ENCODE measurements at regions not wholly inside any gene's neighbourhood (a gene's known extent, or its start where the extent isn't known, plus 50 kb on each side); places are given as distances from the start of the nearest gene placed in this dataset.

DNA sequence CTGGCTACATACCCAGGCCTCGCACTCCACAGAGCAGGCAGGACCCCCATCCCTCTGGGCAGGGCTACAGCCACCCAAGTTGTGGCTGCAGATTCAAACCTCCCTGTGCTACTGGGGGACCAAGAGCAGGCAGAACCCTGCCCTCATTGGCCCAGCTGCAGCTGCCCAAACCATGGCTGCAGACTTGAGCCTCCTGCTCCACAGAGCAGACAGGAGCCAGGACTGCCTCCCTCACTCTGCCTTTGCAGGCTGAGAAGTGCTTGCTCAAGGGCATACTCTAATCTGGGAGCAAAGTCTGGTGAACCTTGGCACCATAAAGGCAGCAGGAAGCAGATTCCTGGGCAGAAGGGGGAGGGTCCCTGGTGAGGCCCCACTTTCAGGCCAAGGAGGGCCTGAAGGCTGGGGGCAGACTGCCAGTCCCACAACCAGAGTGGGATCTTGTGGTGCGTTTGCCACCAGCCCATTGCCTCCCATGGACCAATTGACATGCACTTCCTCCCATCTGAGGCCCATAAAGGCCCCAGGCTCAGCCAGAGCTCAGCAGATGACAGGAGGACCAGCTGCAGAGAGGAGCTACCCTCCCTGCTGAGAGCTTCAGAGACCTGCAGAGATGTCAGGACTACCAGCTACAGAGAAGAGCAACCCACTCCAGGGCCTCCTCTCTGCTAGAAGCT lies 64.2 kb upstream of the EPHA6 start:
- no peaks in the 10 kb centered on the region for H3K27me3 ChIP-seq (ENCODE audit: control insufficient read depth in 2 of 2, insufficient read depth in 2 of 2, low read length in 2 of 2)
- no peaks in the 10 kb centered on the region for H4K20me1 ChIP-seq (replicated peaks; ENCODE audit: control insufficient read depth, insufficient read depth, low read length)
- WGBS (ENCODE audit: insufficient coverage, low coverage, missing lambda C conversion rate), result 0% methylated on average over 2 of the region's 2 CpGs
- no peak overlapping the region for H3K4me3 ChIP-seq
- TF ChIP-seq, protein P1, sequence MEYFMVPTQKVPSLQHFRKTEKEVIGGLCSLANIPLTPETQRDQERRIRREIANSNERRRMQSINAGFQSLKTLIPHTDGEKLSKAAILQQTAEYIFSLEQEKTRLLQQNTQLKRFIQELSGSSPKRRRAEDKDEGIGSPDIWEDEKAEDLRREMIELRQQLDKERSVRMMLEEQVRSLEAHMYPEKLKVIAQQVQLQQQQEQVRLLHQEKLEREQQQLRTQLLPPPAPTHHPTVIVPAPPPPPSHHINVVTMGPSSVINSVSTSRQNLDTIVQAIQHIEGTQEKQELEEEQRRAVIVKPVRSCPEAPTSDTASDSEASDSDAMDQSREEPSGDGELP (CRISPR knock-in tag; IDR thresholded peaks at IDR 0.05; ENCODE audit: borderline replicate concordance), result no peak
- TF ChIP-seq KLF6 (CRISPR knock-in tag; IDR thresholded peaks at IDR 0.05; ENCODE audit: borderline replicate concordance) (no peak), CC2D1A (IDR thresholded peaks at IDR 0.05) (no peak), BCOR (IDR thresholded peaks at IDR 0.05) (no peak), BRCA1 (IDR thresholded peaks at IDR 0.05) (no peak), BRCA1 (CRISPR knock-in tag; IDR thresholded peaks at IDR 0.05) (no peak), ZNF780A (CRISPR knock-in tag; IDR thresholded peaks at IDR 0.05) (no peak), NR1H2 (CRISPR knock-in tag; IDR thresholded peaks at IDR 0.05) (no peak)
- no peaks in the 10 kb centered on the region for H3K4me1 ChIP-seq (replicated peaks in 1 of 2; ENCODE audit: control insufficient read depth in 2 of 2, insufficient read depth in 2 of 2, low read length in 2 of 2)
- no peaks in the 10 kb centered on the region for H3K9me3 ChIP-seq (replicated peaks; ENCODE audit: control insufficient read depth, insufficient read depth, low read depth, low read length)
- no peak overlapping the region for H3K4me2 ChIP-seq (ENCODE audit: insufficient read depth, low read length)
- H2AFZ ChIP-seq (ENCODE audit: low read depth, low read length), result no peak overlapping the region
- ChIA-PET POLR2A (interaction anchor here (0.5 kb wide), 2 partner anchors 18 to 540 kb away, joined by 3 read pairs; no protein-coding TSS in a partner anchor), CTCF (ENCODE audit: low intra/inter-chr PET ratio) (no interaction called here)
- DNase-seq (ENCODE audit: extremely low read depth in 1 of 4, low spot score in 3 of 4) (no peak), FAIRE-seq (no peak), ATAC-seq (no peak)
- in situ Hi-C loops (cut with MboI) (no loop called here), intact Hi-C loops (cut with micrococcal nuclease) (no loop called here)
- no peak overlapping the region for H3K9ac ChIP-seq (ENCODE audit: insufficient read depth in 1 of 2, low read depth in 2 of 2, low read length in 2 of 2)
- H3K79me2 ChIP-seq (ENCODE audit: control insufficient read depth, insufficient read depth, low read length), result no peaks in the 10 kb centered on the region
- H3K36me3 ChIP-seq (ENCODE audit: control insufficient read depth, insufficient read depth, low read length), result no peaks in the 10 kb centered on the region
- no peaks in the 10 kb centered on the region for H3K9me1 ChIP-seq (ENCODE audit: control insufficient read depth, insufficient read depth, low read length)
- H3K27ac ChIP-seq (ENCODE audit: extremely low read depth, low read depth, low read length), result no peak overlapping the region
- BruUV-seq (replicated peaks), result no TSS peak

Data from K562 (cell line).